DOHH2 (cell line): ENCODE measurements at regions not wholly inside any gene's neighbourhood (a gene's known extent, or its start where the extent isn't known, plus 50 kb on each side); places are given as distances from the start of the nearest gene placed in this dataset.

Source experiments
- H3F3A ChIP-seq: fragments of 200-600 bp; sonication (generic), shearing (Covaris generic); 2 replicates; pipeline ENCODE4 v1.6.0; 2016; ENCODE audit warnings: antibody characterized with exemption, mild to moderate bottlenecking; ENCODE audit not compliant: control insufficient read depth, insufficient read depth
- H3K27ac ChIP-seq: fragments of 200-600 bp; sonication (generic); 2 replicates; pipeline ENCODE4 v1.5.1; 2014; ENCODE audit warnings: low read depth, mild to moderate bottlenecking, low read length, moderate library complexity
- H3K27me3 ChIP-seq: fragments of 200-600 bp; sonication (generic); 2 replicates; pipeline ENCODE4 v1.6.1; 2014; ENCODE audit warnings: mild to moderate bottlenecking, low read length, mixed read lengths; ENCODE audit not compliant: control insufficient read depth
- H3K36me3 ChIP-seq: fragments of 200-600 bp; sonication (generic); 2 replicates; pipeline ENCODE4 v1.6.1; 2014; ENCODE audit warnings: mild to moderate bottlenecking, low read length, moderate library complexity, mixed read lengths; ENCODE audit not compliant: control insufficient read depth
- H3K4me1 ChIP-seq: fragments of 200-600 bp; sonication (generic); 2 replicates; pipeline ENCODE4 v1.6.1; 2014; ENCODE audit warnings: mild to moderate bottlenecking, low read length, mixed read lengths; ENCODE audit not compliant: control insufficient read depth
- H3K4me2 ChIP-seq: fragments of 200-600 bp; sonication (generic); 2 replicates; pipeline ENCODE4 v1.6.0; 2014; ENCODE audit warnings: mild to moderate bottlenecking, low read length, moderate library complexity
- H3K4me3 ChIP-seq: fragments of 200-600 bp; sonication (generic); 2 replicates; pipeline ENCODE4 v1.5.1; 2014; ENCODE audit warnings: mild to moderate bottlenecking, low read length, mixed read lengths
- H3K79me2 ChIP-seq: fragments of 200-600 bp; sonication (generic); 2 replicates; pipeline ENCODE4 v1.6.1; 2014; ENCODE audit warnings: mild to moderate bottlenecking, low read length, mixed read lengths; ENCODE audit not compliant: control insufficient read depth
- H3K9me2 ChIP-seq: fragments of 200-600 bp; sonication (generic); replicated peaks from 2 replicates; pipeline ENCODE4 v1.6.1; 2014; ENCODE audit warnings: mild to moderate bottlenecking, low read length, mixed read lengths; ENCODE audit not compliant: control insufficient read depth
- H3K9me3 ChIP-seq: fragments of 200-600 bp; sonication (generic); 2 replicates; pipeline ENCODE4 v1.6.1; 2014; ENCODE audit warnings: antibody characterized with exemption, low read length, mixed read lengths; ENCODE audit not compliant: control insufficient read depth, insufficient read depth
- H4K20me1 ChIP-seq: fragments of 200-600 bp; sonication (generic); 2 replicates; pipeline ENCODE4 v1.6.0; 2014; ENCODE audit warnings: low read depth, mild to moderate bottlenecking, antibody characterized with exemption, low read length, moderate library complexity; ENCODE audit not compliant: control insufficient read depth, insufficient read depth
- EZH2phosphoT487 ChIP-seq: fragments of 200-600 bp; sonication (generic); IDR thresholded peaks from 2 replicates; pipeline ENCODE4 v1.6.1; 2017; ENCODE audit warnings: borderline replicate concordance, mild to moderate bottlenecking, antibody characterized with exemption, low read length, moderate library complexity, mixed read lengths
- TF ChIP-seq, protein P1 (sequence below): fragments of 200-600 bp; sonication (generic); IDR thresholded peaks from one replicate; pipeline ENCODE4 v1.5.1; 2014; ENCODE audit warnings: antibody characterized with exemption, mild to moderate bottlenecking, low read depth, low read length; ENCODE audit not compliant: poor library complexity, severe bottlenecking

DNA sequence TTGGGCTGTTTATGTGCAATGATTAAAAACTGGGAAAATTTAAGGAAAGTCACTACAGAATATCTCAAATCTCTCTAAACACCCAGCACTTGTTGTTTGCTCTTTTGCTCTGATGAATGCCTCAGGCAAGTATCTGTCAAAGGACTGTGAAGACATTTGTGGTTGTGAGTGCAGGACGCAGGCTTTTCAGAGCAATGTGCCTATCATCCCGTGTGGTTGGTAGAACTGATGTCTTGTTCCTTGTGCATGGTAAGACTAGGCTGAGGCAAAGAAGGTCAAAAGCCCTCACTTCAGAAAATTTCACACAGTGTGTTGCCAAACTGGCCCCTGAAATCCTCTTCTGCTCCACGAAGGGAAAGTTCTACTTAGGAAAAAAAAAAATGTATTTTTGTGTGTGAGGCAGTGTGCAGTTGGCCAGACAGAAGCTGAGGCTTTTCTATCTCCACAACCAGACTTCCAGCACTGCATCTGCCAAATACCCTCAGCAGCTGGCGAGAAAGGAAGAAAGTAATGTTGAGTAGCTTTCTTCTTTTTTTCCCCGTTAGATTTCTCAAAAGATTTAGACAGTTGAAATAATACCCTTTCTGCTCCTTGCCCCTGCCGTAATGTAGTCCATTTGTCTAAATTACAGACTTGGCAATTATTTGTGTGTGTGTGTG is 1103.1 kb downstream of the VRK1 start:
- H3K4me2 ChIP-seq, result no peak overlapping the region
- H3K79me2 ChIP-seq, result no peaks in the 10 kb centered on the region
- no peaks in the 10 kb centered on the region for H4K20me1 ChIP-seq
- no peak overlapping the region for H3K27ac ChIP-seq
- H3K36me3 ChIP-seq, result no peaks in the 10 kb centered on the region
- H3K9me2 ChIP-seq, result no peaks in the 10 kb centered on the region
- H3F3A ChIP-seq, result no peaks in the 10 kb centered on the region
- no peaks in the 10 kb centered on the region for H3K9me3 ChIP-seq
- TF ChIP-seq, protein P1, sequence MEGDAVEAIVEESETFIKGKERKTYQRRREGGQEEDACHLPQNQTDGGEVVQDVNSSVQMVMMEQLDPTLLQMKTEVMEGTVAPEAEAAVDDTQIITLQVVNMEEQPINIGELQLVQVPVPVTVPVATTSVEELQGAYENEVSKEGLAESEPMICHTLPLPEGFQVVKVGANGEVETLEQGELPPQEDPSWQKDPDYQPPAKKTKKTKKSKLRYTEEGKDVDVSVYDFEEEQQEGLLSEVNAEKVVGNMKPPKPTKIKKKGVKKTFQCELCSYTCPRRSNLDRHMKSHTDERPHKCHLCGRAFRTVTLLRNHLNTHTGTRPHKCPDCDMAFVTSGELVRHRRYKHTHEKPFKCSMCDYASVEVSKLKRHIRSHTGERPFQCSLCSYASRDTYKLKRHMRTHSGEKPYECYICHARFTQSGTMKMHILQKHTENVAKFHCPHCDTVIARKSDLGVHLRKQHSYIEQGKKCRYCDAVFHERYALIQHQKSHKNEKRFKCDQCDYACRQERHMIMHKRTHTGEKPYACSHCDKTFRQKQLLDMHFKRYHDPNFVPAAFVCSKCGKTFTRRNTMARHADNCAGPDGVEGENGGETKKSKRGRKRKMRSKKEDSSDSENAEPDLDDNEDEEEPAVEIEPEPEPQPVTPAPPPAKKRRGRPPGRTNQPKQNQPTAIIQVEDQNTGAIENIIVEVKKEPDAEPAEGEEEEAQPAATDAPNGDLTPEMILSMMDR, result no peak
- TF ChIP-seq EZH2phosphoT487, result no peak
- no peak overlapping the region for H3K4me3 ChIP-seq
- no peaks in the 10 kb centered on the region for H3K4me1 ChIP-seq
- H3K27me3 ChIP-seq, result no peaks in the 10 kb centered on the region

DNA sequence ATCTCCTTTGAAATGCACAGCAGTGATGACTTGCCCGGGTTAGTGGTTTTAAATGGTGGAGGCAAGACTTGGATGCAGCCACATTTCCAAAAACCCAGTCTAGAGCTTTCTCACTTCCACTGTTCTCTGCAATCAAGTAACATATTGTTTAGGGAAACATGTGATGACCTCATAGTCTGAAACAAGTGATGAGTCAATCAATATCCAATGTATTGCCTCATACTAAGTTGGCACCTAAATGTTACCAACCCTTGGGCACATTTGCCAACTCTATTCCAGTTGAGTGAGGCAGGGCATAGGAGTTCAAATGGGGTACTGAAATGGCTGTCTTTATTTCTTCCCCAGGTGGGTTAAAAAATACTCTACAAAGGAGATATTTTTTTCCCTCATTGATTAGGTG is 1105.4 kb downstream of the VRK1 start:
- H3K9me2 ChIP-seq, result no peaks in the 10 kb centered on the region
- H3K27ac ChIP-seq, result no peak overlapping the region
- H3K79me2 ChIP-seq, result no peaks in the 10 kb centered on the region
- H3K9me3 ChIP-seq, result no peaks in the 10 kb centered on the region
- no peaks in the 10 kb centered on the region for H4K20me1 ChIP-seq
- H3K27me3 ChIP-seq, result no peaks in the 10 kb centered on the region
- no peak overlapping the region for H3K4me2 ChIP-seq
- no peak overlapping the region for H3K4me3 ChIP-seq
- H3K4me1 ChIP-seq, result no peaks in the 10 kb centered on the region
- no peak for TF ChIP-seq EZH2phosphoT487
- TF ChIP-seq, protein P1, result no peak
- H3F3A ChIP-seq, result no peaks in the 10 kb centered on the region
- no peaks in the 10 kb centered on the region for H3K36me3 ChIP-seq

DNA sequence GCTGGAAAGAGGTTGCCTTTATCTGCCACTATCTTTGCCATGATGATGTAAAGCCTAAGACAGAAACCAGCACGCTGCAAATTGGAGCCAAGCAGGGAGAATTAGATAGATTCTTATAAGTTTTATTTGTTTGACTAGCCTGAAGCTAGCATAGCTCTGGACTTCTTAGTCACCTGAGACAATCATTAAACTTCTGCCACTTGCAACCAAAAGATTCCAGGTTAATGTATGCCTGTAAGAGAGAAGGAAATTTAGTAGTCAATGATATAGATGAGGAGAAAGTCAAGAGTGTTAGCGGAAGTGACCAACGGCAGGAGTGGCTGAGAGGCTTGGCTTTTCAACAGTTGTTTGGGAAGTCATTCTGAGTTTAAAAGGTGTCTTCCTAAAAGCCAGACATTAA is 1106.6 kb downstream of the VRK1 start:
- no peaks in the 10 kb centered on the region for H3K36me3 ChIP-seq
- H3K4me3 ChIP-seq, result no peak overlapping the region
- H3K27ac ChIP-seq, result no peak overlapping the region
- H3K9me2 ChIP-seq, result no peaks in the 10 kb centered on the region
- H3K27me3 ChIP-seq, result no peaks in the 10 kb centered on the region
- H3F3A ChIP-seq, result no peaks in the 10 kb centered on the region
- no peaks in the 10 kb centered on the region for H3K79me2 ChIP-seq
- no peaks in the 10 kb centered on the region for H4K20me1 ChIP-seq
- H3K4me1 ChIP-seq, result no peaks in the 10 kb centered on the region
- no peak overlapping the region for H3K4me2 ChIP-seq
- H3K9me3 ChIP-seq, result no peaks in the 10 kb centered on the region
- TF ChIP-seq, protein P1, result no peak
- no peak for TF ChIP-seq EZH2phosphoT487
